Liver (tissue), 8 donors: ENCODE measurements at regions not wholly inside any gene's neighbourhood (a gene's known extent, or its start where the extent isn't known, plus 50 kb on each side); places are given as distances from the start of the nearest gene placed in this dataset.

Experiments used
- DNase-seq: peaks from one replicate; pipeline ENCODE4 v3.0.0-alpha.2; 2017; ENCODE audit warnings: low spot score
- H3K27ac ChIP-seq, 2 donors: one replicate each; pipeline ENCODE4 v1.7.0; 2013; ENCODE audit warnings: inconsistent platforms in 2 of 2, low read length in 2 of 2, control low read depth in 1 of 2, low read depth in 1 of 2, mild to moderate bottlenecking in 1 of 2
- H3K27me3 ChIP-seq, 4 donors: one replicate each; pipeline versions ENCODE4 v1.6.1 to v1.7.0; 2013; ENCODE audit warnings: low read length in 3 of 4, inconsistent platforms in 1 of 4, mild to moderate bottlenecking in 1 of 4, moderate library complexity in 1 of 4; ENCODE audit not compliant: control insufficient read depth in 4 of 4, insufficient read depth in 4 of 4
- H3K36me3 ChIP-seq, 4 donors: one replicate each; pipeline versions ENCODE4 v1.6.1 to v1.7.0; 2013; ENCODE audit warnings: low read length in 3 of 4, mild to moderate bottlenecking in 3 of 4, low read depth in 1 of 4, moderate library complexity in 1 of 4; ENCODE audit not compliant: control insufficient read depth in 4 of 4, insufficient read depth in 3 of 4
- H3K4me1 ChIP-seq, 4 donors: one replicate each; pipeline versions ENCODE4 v1.6.1 to v1.7.0; 2013; ENCODE audit warnings: low read length in 3 of 4, mild to moderate bottlenecking in 3 of 4, moderate library complexity in 1 of 4; ENCODE audit not compliant: control insufficient read depth in 4 of 4, insufficient read depth in 4 of 4
- H3K4me3 ChIP-seq, 3 donors: one replicate each; pipeline versions ENCODE4 v1.6.1 to v1.7.0; 2013; ENCODE audit warnings: low read length in 3 of 3, control low read depth in 1 of 3, low read depth in 1 of 3, mild to moderate bottlenecking in 1 of 3
- H3K9ac ChIP-seq, 2 donors: one replicate each; pipeline ENCODE4 v1.7.0; 2013; ENCODE audit warnings: low read length in 2 of 2, mild to moderate bottlenecking in 2 of 2, moderate library complexity in 2 of 2, control low read depth in 1 of 2, low read depth in 1 of 2
- H3K9me3 ChIP-seq, 4 donors: one replicate each; pipeline versions ENCODE4 v1.6.1 to v1.7.0; 2013; ENCODE audit warnings: low read length in 3 of 4; ENCODE audit not compliant: control insufficient read depth in 4 of 4
- EGR1 ChIP-seq, 2 donors: IDR thresholded peaks; 2 replicates each; pipeline ENCODE4 v1.6.1; 2016 to 2018; ENCODE audit warnings: antibody characterized with exemption in 2 of 2, low read depth in 2 of 2
- GABPA ChIP-seq, 2 donors: IDR thresholded peaks in 1 of 2; conservative IDR thresholded peaks in 1 of 2; 2 replicates each; pipeline ENCODE4 v1.6.1; 2016; ENCODE audit warnings: antibody characterized with exemption in 2 of 2, mild to moderate bottlenecking in 1 of 2, moderate library complexity in 1 of 2
- HNF4A ChIP-seq, 2 donors: conservative IDR thresholded peaks; 2 replicates each; pipeline ENCODE4 v1.6.1; 2016; ENCODE audit warnings: antibody characterized with exemption in 2 of 2, mild to moderate bottlenecking in 2 of 2
- HNF4G ChIP-seq: IDR thresholded peaks from 2 replicates; pipeline ENCODE4 v1.6.1; 2016; ENCODE audit warnings: antibody characterized with exemption
- JUND ChIP-seq, 2 donors: IDR thresholded peaks; 2 replicates each; pipeline ENCODE4 v1.6.1; 2016; ENCODE audit warnings: antibody characterized with exemption in 2 of 2
- NR2F2 ChIP-seq: IDR thresholded peaks from 2 replicates; pipeline ENCODE4 v1.6.1; 2016; ENCODE audit warnings: antibody characterized with exemption
- RAD21 ChIP-seq, 2 donors: IDR thresholded peaks; 2 replicates each; pipeline ENCODE4 v1.6.1; 2016; ENCODE audit warnings: antibody characterized with exemption in 2 of 2, mild to moderate bottlenecking in 2 of 2
- RXRA ChIP-seq, 2 donors: IDR thresholded peaks; 2 replicates each; pipeline ENCODE4 v1.6.1; 2017 to 2018; ENCODE audit warnings: antibody characterized with exemption in 2 of 2, mild to moderate bottlenecking in 1 of 2
- SP1 ChIP-seq: IDR thresholded peaks from 2 replicates; pipeline ENCODE4 v1.6.1; 2018; ENCODE audit warnings: antibody characterized with exemption, mild to moderate bottlenecking
- TAF1 ChIP-seq: conservative IDR thresholded peaks from 2 replicates; pipeline ENCODE4 v1.6.1; 2016; ENCODE audit warnings: antibody characterized with exemption, mild to moderate bottlenecking
- WGBS: extraction: QIAGEN DNeasy Blood & Tissue Kit; methylation state at CpG from one replicate; pipeline ENCODE4 v1.1.7; 2013; 5-methylcytosine and 5-hydroxymethylcytosine counted together
- TF ChIP-seq, protein P1 (sequence below): fragments of 150-350 bp; IDR thresholded peaks from 2 replicates; pipeline ENCODE4 v1.5.1; 2017; ENCODE audit warnings: improper control_type of control experiment, low read depth, low read length; ENCODE audit not compliant: missing input control
- TF ChIP-seq, protein P2 (sequence below): IDR thresholded peaks from 2 replicates; pipeline ENCODE4 v1.6.1; 2016; ENCODE audit warnings: antibody characterized with exemption, mild to moderate bottlenecking
- TF ChIP-seq, protein P3 (sequence below): IDR thresholded peaks from 2 replicates; pipeline ENCODE4 v1.6.1; 2016; ENCODE audit warnings: antibody characterized with exemption
- TF ChIP-seq, protein P4 (sequence below): IDR thresholded peaks from 2 replicates; pipeline ENCODE4 v1.6.1; 2016; ENCODE audit warnings: antibody characterized with exemption
- donor health status: healthy.
- donor health status: healthy.
- donor health status: healthy.
- donor health status: healthy.
- donor health status: healthy.

DNA sequence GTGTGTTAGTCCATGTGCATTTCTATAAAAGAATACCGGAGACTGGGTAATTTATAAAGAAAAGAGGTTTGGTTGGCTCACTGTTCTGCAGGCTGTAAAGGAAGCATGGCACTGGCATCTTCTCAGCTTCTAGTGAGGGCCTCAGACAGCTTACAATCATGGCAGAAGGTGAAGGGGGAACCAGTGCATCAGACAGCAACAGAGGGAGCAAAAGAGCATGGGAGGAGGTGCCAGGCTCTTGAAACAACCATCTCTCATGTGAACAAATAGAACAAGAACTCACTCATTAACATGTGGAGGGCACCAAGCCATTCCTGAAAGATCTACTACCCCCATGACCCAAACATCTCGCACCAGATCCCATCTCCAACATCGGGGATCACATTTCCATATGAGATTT lies 89.2 kb upstream of the IL33 start:
- Histone ChIP-seq H3K4me3 (no peak overlapping the region), H3K27ac (no peak overlapping the region), H3K9ac (no peak overlapping the region), H3K36me3 (no peaks in the 10 kb centered on the region), H3K9me3 (no peaks in the 10 kb centered on the region), H3K27me3 (no peaks in the 10 kb centered on the region), H3K4me1 (no peaks in the 10 kb centered on the region)
- TF ChIP-seq RAD21 (IDR thresholded peaks at IDR 0.05), result peak in 1 of 2 donors; percentile 20
- no peak for TF ChIP-seq SP1
- TF ChIP-seq, protein P1, sequence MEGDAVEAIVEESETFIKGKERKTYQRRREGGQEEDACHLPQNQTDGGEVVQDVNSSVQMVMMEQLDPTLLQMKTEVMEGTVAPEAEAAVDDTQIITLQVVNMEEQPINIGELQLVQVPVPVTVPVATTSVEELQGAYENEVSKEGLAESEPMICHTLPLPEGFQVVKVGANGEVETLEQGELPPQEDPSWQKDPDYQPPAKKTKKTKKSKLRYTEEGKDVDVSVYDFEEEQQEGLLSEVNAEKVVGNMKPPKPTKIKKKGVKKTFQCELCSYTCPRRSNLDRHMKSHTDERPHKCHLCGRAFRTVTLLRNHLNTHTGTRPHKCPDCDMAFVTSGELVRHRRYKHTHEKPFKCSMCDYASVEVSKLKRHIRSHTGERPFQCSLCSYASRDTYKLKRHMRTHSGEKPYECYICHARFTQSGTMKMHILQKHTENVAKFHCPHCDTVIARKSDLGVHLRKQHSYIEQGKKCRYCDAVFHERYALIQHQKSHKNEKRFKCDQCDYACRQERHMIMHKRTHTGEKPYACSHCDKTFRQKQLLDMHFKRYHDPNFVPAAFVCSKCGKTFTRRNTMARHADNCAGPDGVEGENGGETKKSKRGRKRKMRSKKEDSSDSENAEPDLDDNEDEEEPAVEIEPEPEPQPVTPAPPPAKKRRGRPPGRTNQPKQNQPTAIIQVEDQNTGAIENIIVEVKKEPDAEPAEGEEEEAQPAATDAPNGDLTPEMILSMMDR, result no peak
- WGBS, result 93% methylated on average over 3 of the region's 3 CpGs
- DNase-seq, result no peak

DNA sequence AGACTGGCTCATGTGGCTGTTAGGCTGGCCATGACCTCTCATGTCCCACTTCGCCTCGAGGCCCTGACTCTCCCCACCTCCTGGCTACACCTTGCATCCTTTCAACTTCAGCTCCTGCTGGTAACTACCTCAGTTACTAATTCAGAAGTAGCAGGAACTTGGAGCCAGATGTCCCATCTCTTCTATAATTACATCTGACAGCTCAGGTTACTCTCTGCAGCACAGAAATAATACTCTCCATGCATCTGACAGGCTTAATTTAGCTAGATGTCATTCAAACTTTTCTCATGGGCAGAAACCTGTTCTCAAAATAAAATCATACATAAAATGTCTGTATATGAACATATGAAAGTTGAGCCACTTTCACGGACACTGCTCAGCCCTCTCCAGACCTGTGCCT lies 92.2 kb upstream of the IL33 start:
- Histone ChIP-seq H3K36me3 (no peaks in the 10 kb centered on the region), H3K27ac (no peak overlapping the region), H3K4me3 (no peak overlapping the region), H3K9me3 (no peaks in the 10 kb centered on the region), H3K4me1 (no peaks in the 10 kb centered on the region), H3K27me3 (no peaks in the 10 kb centered on the region), H3K9ac (no peak overlapping the region)
- 61% methylated on average over 3 of the region's 3 CpGs for WGBS
- TF ChIP-seq SP1 (no peak), HNF4A (conservative IDR thresholded peaks at IDR 0.05) (no peak), TAF1 (no peak), RXRA (IDR thresholded peaks at IDR 0.05) (no peak), JUND (IDR thresholded peaks at IDR 0.05) (no peak), HNF4G (no peak), NR2F2 (no peak), EGR1 (IDR thresholded peaks at IDR 0.05; ENCODE audit: low read depth in 2 of 2) (no peak), GABPA (IDR thresholded peaks at IDR 0.05 in 1 of 2, conservative IDR thresholded peaks at IDR 0.05 in 1 of 2) (no peak), RAD21 (IDR thresholded peaks at IDR 0.05) (no peak)
- TF ChIP-seq, protein P2, sequence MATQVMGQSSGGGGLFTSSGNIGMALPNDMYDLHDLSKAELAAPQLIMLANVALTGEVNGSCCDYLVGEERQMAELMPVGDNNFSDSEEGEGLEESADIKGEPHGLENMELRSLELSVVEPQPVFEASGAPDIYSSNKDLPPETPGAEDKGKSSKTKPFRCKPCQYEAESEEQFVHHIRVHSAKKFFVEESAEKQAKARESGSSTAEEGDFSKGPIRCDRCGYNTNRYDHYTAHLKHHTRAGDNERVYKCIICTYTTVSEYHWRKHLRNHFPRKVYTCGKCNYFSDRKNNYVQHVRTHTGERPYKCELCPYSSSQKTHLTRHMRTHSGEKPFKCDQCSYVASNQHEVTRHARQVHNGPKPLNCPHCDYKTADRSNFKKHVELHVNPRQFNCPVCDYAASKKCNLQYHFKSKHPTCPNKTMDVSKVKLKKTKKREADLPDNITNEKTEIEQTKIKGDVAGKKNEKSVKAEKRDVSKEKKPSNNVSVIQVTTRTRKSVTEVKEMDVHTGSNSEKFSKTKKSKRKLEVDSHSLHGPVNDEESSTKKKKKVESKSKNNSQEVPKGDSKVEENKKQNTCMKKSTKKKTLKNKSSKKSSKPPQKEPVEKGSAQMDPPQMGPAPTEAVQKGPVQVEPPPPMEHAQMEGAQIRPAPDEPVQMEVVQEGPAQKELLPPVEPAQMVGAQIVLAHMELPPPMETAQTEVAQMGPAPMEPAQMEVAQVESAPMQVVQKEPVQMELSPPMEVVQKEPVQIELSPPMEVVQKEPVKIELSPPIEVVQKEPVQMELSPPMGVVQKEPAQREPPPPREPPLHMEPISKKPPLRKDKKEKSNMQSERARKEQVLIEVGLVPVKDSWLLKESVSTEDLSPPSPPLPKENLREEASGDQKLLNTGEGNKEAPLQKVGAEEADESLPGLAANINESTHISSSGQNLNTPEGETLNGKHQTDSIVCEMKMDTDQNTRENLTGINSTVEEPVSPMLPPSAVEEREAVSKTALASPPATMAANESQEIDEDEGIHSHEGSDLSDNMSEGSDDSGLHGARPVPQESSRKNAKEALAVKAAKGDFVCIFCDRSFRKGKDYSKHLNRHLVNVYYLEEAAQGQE, result no peak
- TF ChIP-seq, protein P1, result no peak
- TF ChIP-seq, protein P3, sequence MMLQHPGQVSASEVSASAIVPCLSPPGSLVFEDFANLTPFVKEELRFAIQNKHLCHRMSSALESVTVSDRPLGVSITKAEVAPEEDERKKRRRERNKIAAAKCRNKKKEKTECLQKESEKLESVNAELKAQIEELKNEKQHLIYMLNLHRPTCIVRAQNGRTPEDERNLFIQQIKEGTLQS, result no peak
- TF ChIP-seq, protein P4, sequence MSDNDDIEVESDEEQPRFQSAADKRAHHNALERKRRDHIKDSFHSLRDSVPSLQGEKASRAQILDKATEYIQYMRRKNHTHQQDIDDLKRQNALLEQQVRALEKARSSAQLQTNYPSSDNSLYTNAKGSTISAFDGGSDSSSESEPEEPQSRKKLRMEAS, result no peak
- DNase-seq, result no peak
